ENCODE measurements at regions not wholly inside any gene's neighbourhood (a gene's known extent, or its start where the extent isn't known, plus 50 kb on each side); places are given as distances from the start of the nearest gene placed in this dataset.

DNA sequence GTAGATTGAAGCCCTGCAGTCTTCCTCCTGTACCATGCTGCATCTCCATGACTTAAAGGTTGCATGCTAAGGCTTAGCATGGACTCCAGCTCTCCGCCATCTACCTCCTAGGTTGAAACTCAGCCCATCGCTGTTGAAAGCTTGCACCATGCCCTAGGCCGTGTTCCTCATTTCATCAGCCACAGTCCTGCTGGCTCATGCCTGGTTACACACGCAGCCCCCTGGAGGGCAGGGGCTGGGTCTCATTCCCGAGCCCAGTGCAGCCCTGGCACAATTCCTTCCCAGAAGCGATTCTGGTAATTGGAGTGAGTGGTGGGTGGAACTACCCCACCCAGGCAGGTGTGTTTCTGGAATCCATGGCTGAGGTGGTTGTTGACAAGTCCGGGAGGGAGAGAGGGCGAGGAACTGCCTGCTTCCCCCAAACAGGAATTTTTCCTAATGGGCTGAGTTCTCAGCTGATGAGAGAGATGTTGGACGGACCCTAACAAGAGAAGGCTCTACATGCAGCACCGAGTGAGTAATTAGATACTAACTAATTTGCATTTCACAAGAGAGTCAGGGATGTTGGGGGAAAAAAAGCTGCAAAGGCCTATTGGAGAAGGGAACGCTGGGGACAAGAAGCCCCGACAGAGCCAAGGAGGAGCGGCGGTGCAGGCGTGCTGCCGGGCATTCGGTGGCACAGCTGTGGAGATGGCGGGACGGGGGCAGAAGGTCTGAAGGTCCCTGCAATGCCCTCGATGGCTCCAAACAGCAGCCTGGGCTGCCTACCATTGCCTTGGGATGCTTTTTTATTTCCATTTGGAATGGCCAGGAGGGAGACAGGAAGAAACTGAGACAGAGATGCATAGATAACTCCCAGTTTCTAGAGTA lies 92.3 kb upstream of the TLE3 start:
- in situ Hi-C loops (cut with MboI; ENCODE audit: low sequenced_read_pairs), result no loop called here
- ATAC-seq (ENCODE audit: low read depth), result no peak

More for the DNA sequence above, 92.3 kb upstream of the TLE3 start:
- ChIA-PET CTCF (no interaction called here), POLR2A (ENCODE audit: unreplicated experiment) (no interaction called here)
- H3K14ac ChIP-seq (replicated peaks; ENCODE audit: low read depth, low read length), result no peak overlapping the region
- H2BK120ac ChIP-seq (ENCODE audit: low read depth, low read length), result no peak overlapping the region
- H3K56ac ChIP-seq (ENCODE audit: extremely low read depth, insufficient read depth, low read length), result no peak overlapping the region
- peaks cover 49% of the 10 kb centered on the region for H3K27me3 ChIP-seq (ENCODE audit: control insufficient read depth, insufficient read depth, low read length)
- no peak overlapping the region for H3K9ac ChIP-seq (ENCODE audit: low read depth, low read length)
- intact Hi-C loops (cut with micrococcal nuclease) (no loop called here), dilution Hi-C loops (cut with HindIII; ENCODE audit: low sequenced_read_pairs, unreplicated experiment) (no loop called here)
- no peak overlapping the region for H2BK5ac ChIP-seq (ENCODE audit: low read depth, low read length, poor library complexity, severe bottlenecking)
- H2BK15ac ChIP-seq (ENCODE audit: low read depth, low read length), result no peak overlapping the region
- H3K4me3 ChIP-seq (ENCODE audit: insufficient read depth, low read depth, low read length), result no peak overlapping the region
- H2AFZ ChIP-seq (replicated peaks; ENCODE audit: low read length, poor library complexity), result no peak overlapping the region
- H2BK20ac ChIP-seq (ENCODE audit: low read depth, low read length), result no peak overlapping the region
- no peak overlapping the region for H4K5ac ChIP-seq (ENCODE audit: low read depth, low read length)
- H4K8ac ChIP-seq (ENCODE audit: low read depth in 2 of 2, low read length in 2 of 2), result no peak overlapping the region
- DNase-seq, result no peak
- no peaks in the 10 kb centered on the region for H4K20me1 ChIP-seq (ENCODE audit: insufficient read depth, low read length)
- H4K91ac ChIP-seq (ENCODE audit: insufficient read depth, low read depth, low read length), result no peak overlapping the region
- H3K9me3 ChIP-seq (ENCODE audit: control insufficient read depth, insufficient read depth, low read length), result peaks cover 6% of the 10 kb centered on the region
- H3K4me1 ChIP-seq (ENCODE audit: control insufficient read depth, insufficient read depth, low read length), result no peaks in the 10 kb centered on the region
- H3K18ac ChIP-seq (ENCODE audit: low read depth, low read length), result no peak overlapping the region
- H2AK9ac ChIP-seq (replicated peaks; ENCODE audit: low read depth, low read length, poor library complexity), result no peak overlapping the region
- no peak overlapping the region for H3K4ac ChIP-seq (ENCODE audit: low read depth, low read length)
- WGBS, 2 experiments (ENCODE audit: extremely low coverage in 2 of 2, insufficient read length in 1 of 2), result 92% methylated on average over 5 of the region's 20 CpGs; no CpG with 5 or more reads in 1 of the 2 experiments
- TF ChIP-seq CHD1 (IDR thresholded peaks at IDR 0.05; ENCODE audit: low read depth, low read length) (no peak), MAFK (IDR thresholded peaks at IDR 0.05; ENCODE audit: low read depth, low read length) (no peak), BHLHE40 (IDR thresholded peaks at IDR 0.05; ENCODE audit: low read depth, low read length) (no peak), POLR2A (IDR thresholded peaks at IDR 0.05; ENCODE audit: low read depth, low read length) (no peak), RFX5 (IDR thresholded peaks at IDR 0.05; ENCODE audit: low read depth, low read length) (no peak), MAZ (IDR thresholded peaks at IDR 0.05; ENCODE audit: borderline replicate concordance, low read depth, low read length) (no peak), RAD21 (IDR thresholded peaks at IDR 0.05; ENCODE audit: low read length) (no peak)
- no peak overlapping the region for H3K27ac ChIP-seq (ENCODE audit: insufficient read depth, low read length)
- H3K9me1 ChIP-seq (ENCODE audit: insufficient read depth, low read length), result 0 out of 2 replicates have a peak, but pooled peaks cover under 1% of the 10 kb centered on the region
- H2AK5ac ChIP-seq (ENCODE audit: low read depth, low read length), result no peak overlapping the region
- no peak overlapping the region for H3K4me2 ChIP-seq (ENCODE audit: low read depth, low read length)
- no peaks in the 10 kb centered on the region for H3K36me3 ChIP-seq (ENCODE audit: control insufficient read depth, insufficient read depth, low read length)
- no TSS peak for BruUV-seq (replicated peaks)
- H3K23ac ChIP-seq (ENCODE audit: low read depth, low read length), result no peak overlapping the region
- no peaks in the 10 kb centered on the region for H3K79me1 ChIP-seq (ENCODE audit: low read depth in 1 of 2, low read length in 2 of 2)
